ENCODE measurements at regions not wholly inside any gene's neighbourhood (a gene's known extent, or its start where the extent isn't known, plus 50 kb on each side); places are given as distances from the start of the nearest gene placed in this dataset.

DNA sequence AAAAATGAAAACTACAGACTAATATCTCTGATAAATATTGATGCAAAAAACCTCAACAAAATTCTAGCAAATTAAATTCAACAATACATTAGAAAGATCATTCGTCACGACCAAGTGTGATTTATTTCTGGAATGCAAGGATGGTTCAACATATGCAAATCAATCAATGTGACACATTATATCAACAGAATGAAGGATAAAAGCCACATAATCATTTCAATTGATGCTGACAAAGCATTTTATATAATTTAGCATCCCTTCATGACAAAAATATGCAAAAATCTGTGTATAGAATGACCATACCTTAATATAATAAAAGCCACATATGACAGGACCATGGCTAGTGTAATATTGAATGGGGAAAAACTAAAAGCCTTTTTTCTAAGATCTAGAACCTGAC is 457.2 kb upstream of the SPANXN1 start:
- H3K36me3 ChIP-seq (ENCODE audit: control insufficient read depth, insufficient read depth, low read length): no peaks in the 10 kb centered on the region
- H3K9ac ChIP-seq (ENCODE audit: low read length): no peak overlapping the region
- peaks cover 8% of the 10 kb centered on the region for H3K9me3 ChIP-seq (ENCODE audit: control insufficient read depth, insufficient read depth, low read depth, low read length)
- no peaks in the 10 kb centered on the region for H3K27me3 ChIP-seq (ENCODE audit: control insufficient read depth, insufficient read depth, low read length)
- H3K4me3 ChIP-seq (ENCODE audit: low read depth, low read length): no peak overlapping the region
- no peak overlapping the region for H3K27ac ChIP-seq (ENCODE audit: low read depth, low read length)
- H3K4me1 ChIP-seq (ENCODE audit: control insufficient read depth, insufficient read depth, low read length): no peaks in the 10 kb centered on the region

DNA sequence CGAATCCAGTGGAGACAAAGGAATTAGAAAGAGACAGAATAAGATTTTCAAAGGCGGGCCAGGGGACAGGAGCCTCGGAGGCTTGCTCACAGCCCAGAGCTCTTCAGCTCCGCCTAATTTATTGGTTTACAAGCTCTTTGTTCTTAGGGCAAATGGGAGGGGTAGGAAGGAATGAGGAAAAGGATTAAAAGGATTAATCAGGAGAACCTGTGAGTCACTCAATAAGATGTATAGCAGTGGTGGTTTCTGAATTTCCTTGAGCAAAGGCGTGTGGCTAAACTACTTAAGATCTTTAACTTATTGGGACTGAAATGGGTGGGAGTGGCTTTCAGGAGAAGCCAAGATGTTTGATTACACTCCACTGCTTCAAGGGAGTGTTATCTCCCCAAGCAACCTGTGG is 456.0 kb upstream of the SPANXN1 start:
- Histone ChIP-seq H3K36me3 (ENCODE audit: control insufficient read depth, insufficient read depth, low read length) (no peaks in the 10 kb centered on the region), H3K27me3 (ENCODE audit: control insufficient read depth, insufficient read depth, low read length) (no peaks in the 10 kb centered on the region), H3K9ac (ENCODE audit: low read length) (no peak overlapping the region), H3K9me3 (ENCODE audit: control insufficient read depth, insufficient read depth, low read depth, low read length) (peaks cover 8% of the 10 kb centered on the region), H3K4me1 (ENCODE audit: control insufficient read depth, insufficient read depth, low read length) (no peaks in the 10 kb centered on the region), H3K27ac (ENCODE audit: low read depth, low read length) (no peak overlapping the region), H3K4me3 (ENCODE audit: low read depth, low read length) (no peak overlapping the region)

DNA sequence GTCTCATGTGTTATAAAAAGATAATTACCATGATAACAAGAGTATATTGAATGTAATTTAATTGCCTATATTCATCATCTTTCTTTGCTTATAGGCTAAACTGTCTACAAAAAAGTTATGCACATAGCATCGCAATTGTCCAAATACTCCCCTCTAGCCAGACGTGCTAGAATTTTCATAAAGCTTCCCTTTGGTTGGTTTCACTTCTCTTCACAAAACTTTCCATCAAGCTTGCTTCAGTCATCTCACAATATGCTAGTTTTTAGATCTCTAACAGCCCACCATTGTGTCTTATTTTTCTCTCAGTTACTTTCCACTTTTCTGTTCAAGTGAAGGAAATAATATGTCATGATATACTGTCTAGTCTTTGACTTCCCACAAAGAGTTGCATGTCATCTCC is 448.3 kb upstream of the SPANXN1 start:
- no peaks in the 10 kb centered on the region for H3K9me3 ChIP-seq (ENCODE audit: control insufficient read depth, insufficient read depth, low read depth, low read length)
- no peaks in the 10 kb centered on the region for H3K27me3 ChIP-seq (ENCODE audit: control insufficient read depth, insufficient read depth, low read length)
- no peak overlapping the region for H3K27ac ChIP-seq (ENCODE audit: low read depth, low read length)

DNA sequence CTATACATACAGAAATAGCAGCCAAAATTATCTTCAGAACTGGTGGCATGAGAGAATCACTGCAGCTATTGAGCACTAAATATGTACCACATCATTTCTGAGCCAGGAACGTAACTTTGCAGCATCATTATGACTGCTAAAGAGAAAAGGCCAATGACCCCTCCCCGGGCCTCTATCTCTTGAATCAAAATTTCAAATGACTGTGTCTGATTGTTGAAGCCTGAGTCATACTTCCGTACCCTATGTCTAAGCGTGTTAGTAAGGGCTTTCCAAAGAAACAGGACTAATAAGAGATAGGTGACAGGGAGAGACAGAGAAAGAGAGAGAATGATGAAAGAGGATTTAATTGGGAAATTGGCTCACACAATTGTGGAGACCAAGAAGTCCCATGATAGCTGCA is 445.5 kb upstream of the SPANXN1 start:
- H3K27me3 ChIP-seq (ENCODE audit: control insufficient read depth, insufficient read depth, low read length): no peaks in the 10 kb centered on the region
- H3K4me1 ChIP-seq (ENCODE audit: control insufficient read depth, insufficient read depth, low read length): no peaks in the 10 kb centered on the region
- H3K9ac ChIP-seq (ENCODE audit: low read length): no peak overlapping the region
- H3K9me3 ChIP-seq (ENCODE audit: control insufficient read depth, insufficient read depth, low read depth, low read length): 0 out of 2 replicates have a peak, but pooled peaks cover 2% of the 10 kb centered on the region
- H3K36me3 ChIP-seq (ENCODE audit: control insufficient read depth, insufficient read depth, low read length): no peaks in the 10 kb centered on the region
- H3K27ac ChIP-seq (ENCODE audit: low read depth, low read length): no peak overlapping the region
- H3K4me3 ChIP-seq (ENCODE audit: low read depth, low read length): no peak overlapping the region

More for the DNA sequence above, 448.3 kb upstream of the SPANXN1 start:
- Histone ChIP-seq H3K36me3 (ENCODE audit: control insufficient read depth, insufficient read depth, low read length) (no peaks in the 10 kb centered on the region), H3K4me3 (ENCODE audit: low read depth, low read length) (no peak overlapping the region), H3K4me1 (ENCODE audit: control insufficient read depth, insufficient read depth, low read length) (no peaks in the 10 kb centered on the region), H3K9ac (ENCODE audit: low read length) (no peak overlapping the region)

DNA sequence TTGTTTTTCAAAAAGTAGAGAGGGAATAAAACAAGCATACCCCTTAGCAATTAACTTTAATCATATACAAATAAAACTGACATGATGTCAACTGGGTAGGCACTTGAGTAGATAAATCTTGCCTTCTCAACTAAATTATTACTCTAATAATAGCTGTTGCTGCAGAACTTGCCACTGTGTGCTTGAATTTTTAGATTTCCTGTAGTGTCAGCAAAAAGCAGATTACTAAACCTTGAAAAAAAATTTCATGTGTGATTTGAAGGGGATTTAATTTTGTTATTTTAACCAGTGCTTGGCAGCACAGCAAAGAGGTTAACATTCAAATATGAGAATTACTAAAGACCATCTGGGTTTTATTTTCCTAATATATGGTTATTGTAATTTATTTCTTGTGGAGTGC is 438.3 kb upstream of the SPANXN1 start:
- Histone ChIP-seq H3K27ac (ENCODE audit: low read depth, low read length) (no peak overlapping the region), H3K9ac (ENCODE audit: low read length) (no peak overlapping the region), H3K4me1 (ENCODE audit: control insufficient read depth, insufficient read depth, low read length) (no peaks in the 10 kb centered on the region), H3K36me3 (ENCODE audit: control insufficient read depth, insufficient read depth, low read length) (no peaks in the 10 kb centered on the region), H3K27me3 (ENCODE audit: control insufficient read depth, insufficient read depth, low read length) (no peaks in the 10 kb centered on the region), H3K4me3 (ENCODE audit: low read depth, low read length) (no peak overlapping the region), H3K9me3 (ENCODE audit: control insufficient read depth, insufficient read depth, low read depth, low read length) (peaks cover 4% of the 10 kb centered on the region; the same call in 1 of the 2 replicates)

DNA sequence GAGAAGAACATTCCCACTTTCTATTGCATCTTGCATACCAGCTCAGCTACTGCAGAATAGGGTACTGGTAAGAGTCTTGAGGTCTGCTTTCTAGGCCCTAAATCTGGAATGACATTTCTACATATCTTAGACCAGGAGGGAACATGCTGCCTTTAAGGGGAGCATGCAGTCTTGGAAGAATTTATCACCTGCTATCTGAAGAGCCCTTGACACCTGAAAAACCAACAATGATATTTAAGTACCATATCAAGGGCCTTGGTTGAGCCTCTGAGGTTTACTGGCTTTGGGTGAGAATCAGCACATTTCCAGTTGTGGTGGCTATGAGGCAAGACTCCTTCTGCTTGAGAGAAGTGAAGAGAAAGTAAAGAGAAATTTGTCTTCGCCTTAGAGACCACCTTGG is 436.8 kb upstream of the SPANXN1 start:
- Histone ChIP-seq H3K27me3 (ENCODE audit: control insufficient read depth, insufficient read depth, low read length) (no peaks in the 10 kb centered on the region), H3K4me3 (ENCODE audit: low read depth, low read length) (no peak overlapping the region), H3K9ac (ENCODE audit: low read length) (no peak overlapping the region), H3K27ac (ENCODE audit: low read depth, low read length) (no peak overlapping the region), H3K9me3 (ENCODE audit: control insufficient read depth, insufficient read depth, low read depth, low read length) (peaks cover 4% of the 10 kb centered on the region; the same call in 1 of the 2 replicates), H3K4me1 (ENCODE audit: control insufficient read depth, insufficient read depth, low read length) (no peaks in the 10 kb centered on the region), H3K36me3 (ENCODE audit: control insufficient read depth, insufficient read depth, low read length) (no peaks in the 10 kb centered on the region)

DNA sequence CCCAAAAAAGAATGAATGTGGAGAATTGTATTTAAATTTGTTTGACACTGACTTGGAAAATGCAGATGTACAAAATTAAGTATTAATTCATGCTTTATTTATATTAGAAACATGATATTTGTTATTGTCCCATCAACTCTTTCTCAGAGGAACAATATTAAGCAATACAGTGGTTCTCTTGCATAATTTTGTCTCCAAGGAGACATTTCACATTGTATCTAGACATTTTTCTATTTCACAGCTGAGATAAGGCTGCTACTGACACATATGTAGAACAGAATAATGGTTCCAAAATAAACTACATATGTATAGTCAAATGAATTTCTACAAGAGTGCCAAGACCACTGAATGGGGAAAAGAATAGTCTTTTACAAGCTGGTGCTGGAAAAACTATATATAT is 427.9 kb upstream of the SPANXN1 start:
- no peaks in the 10 kb centered on the region; the same call in 1 of the 2 replicates for H3K27me3 ChIP-seq (ENCODE audit: control insufficient read depth, insufficient read depth, low read length)
- no peaks in the 10 kb centered on the region for H3K36me3 ChIP-seq (ENCODE audit: control insufficient read depth, insufficient read depth, low read length)
- H3K9me3 ChIP-seq (ENCODE audit: control insufficient read depth, insufficient read depth, low read depth, low read length): no peaks in the 10 kb centered on the region; the same call in 1 of the 2 replicates
- H3K4me3 ChIP-seq (ENCODE audit: low read depth, low read length): no peak overlapping the region
- no peak overlapping the region for H3K27ac ChIP-seq (ENCODE audit: low read depth, low read length)
- no peak overlapping the region for H3K9ac ChIP-seq (ENCODE audit: low read length)
- H3K4me1 ChIP-seq (ENCODE audit: control insufficient read depth, insufficient read depth, low read length): no peaks in the 10 kb centered on the region

DNA sequence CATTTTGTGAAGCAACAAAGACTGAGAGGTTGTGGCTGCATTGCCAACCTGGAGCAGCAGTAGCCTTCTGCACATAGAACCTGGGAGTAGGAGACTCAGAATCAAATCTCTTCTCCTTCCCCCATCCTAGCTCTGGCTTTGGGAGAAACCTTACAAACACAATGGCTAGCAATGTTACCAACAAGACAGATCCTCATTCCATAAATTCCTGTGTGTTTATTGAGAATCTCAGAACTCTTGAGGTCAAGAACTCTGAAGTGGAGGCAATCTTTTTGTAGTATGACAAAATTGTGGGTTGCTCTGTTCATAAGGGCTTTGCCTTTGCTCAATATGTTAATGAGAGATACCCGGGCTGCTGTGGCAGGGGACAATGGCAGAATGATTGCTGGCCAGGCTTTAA is 406.7 kb upstream of the SPANXN1 start:
- no peaks in the 10 kb centered on the region for H3K27me3 ChIP-seq (ENCODE audit: control insufficient read depth, insufficient read depth, low read length)
- H3K36me3 ChIP-seq (ENCODE audit: control insufficient read depth, insufficient read depth, low read length): no peaks in the 10 kb centered on the region
- no peak overlapping the region for H3K9ac ChIP-seq (ENCODE audit: low read length)
- H3K9me3 ChIP-seq (ENCODE audit: control insufficient read depth, insufficient read depth, low read depth, low read length): no peaks in the 10 kb centered on the region; the same call in 1 of the 2 replicates
- H3K4me1 ChIP-seq (ENCODE audit: control insufficient read depth, insufficient read depth, low read length): no peaks in the 10 kb centered on the region
- no peak overlapping the region for H3K4me3 ChIP-seq (ENCODE audit: low read depth, low read length)
- no peak overlapping the region for H3K27ac ChIP-seq (ENCODE audit: low read depth, low read length)

DNA sequence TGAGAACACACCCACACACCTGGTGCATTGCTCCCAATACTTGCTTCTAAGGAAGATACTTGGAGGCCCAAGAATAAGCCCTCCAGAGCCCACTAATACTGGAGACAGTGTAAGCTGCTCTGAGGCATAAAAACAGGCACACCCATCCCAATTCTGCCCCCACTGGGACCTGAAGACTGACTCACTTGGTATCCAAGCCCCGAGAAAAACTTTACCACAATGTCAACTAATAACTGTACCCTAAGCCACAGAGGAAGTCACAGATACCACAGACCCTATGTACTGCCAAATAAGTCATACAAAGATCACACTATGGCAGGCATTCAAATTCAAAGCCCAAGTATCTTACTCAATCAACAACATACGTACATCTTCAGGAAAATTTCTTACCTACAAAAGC is 398.2 kb upstream of the SPANXN1 start:
- H3K9ac ChIP-seq (ENCODE audit: low read length): no peak overlapping the region
- peaks cover 13% of the 10 kb centered on the region for H3K9me3 ChIP-seq (ENCODE audit: control insufficient read depth, insufficient read depth, low read depth, low read length)
- H3K27me3 ChIP-seq (ENCODE audit: control insufficient read depth, insufficient read depth, low read length): no peaks in the 10 kb centered on the region
- H3K4me3 ChIP-seq (ENCODE audit: low read depth, low read length): no peak overlapping the region
- no peaks in the 10 kb centered on the region for H3K4me1 ChIP-seq (ENCODE audit: control insufficient read depth, insufficient read depth, low read length)
- H3K27ac ChIP-seq (ENCODE audit: low read depth, low read length): no peak overlapping the region
- no peaks in the 10 kb centered on the region for H3K36me3 ChIP-seq (ENCODE audit: control insufficient read depth, insufficient read depth, low read length)

DNA sequence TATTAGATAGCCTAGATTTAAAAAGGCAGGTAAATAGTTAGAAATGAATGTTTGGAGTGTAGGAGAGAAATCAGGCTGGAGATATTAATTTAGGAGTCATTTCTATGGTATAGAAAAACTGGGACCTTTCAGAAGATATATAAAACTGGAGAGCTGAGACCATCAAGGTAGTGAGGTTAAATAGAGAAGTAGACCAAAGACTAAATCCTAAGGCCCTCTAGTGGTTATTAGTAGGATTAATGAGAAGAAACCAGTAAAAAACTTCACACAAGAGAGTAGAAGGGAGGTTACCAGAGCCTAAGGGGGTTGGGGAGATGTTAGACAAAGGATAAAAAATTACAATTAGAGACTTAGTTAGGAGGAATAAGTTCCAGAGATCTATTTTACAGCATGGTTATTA is 351.0 kb upstream of the SPANXN1 start:
- no peak overlapping the region for H3K27ac ChIP-seq (ENCODE audit: low read depth, low read length)
- H3K36me3 ChIP-seq (ENCODE audit: control insufficient read depth, insufficient read depth, low read length): no peaks in the 10 kb centered on the region
- H3K9ac ChIP-seq (ENCODE audit: low read length): no peak overlapping the region
- no peaks in the 10 kb centered on the region for H3K27me3 ChIP-seq (ENCODE audit: control insufficient read depth, insufficient read depth, low read length)
- no peak overlapping the region for H3K4me3 ChIP-seq (ENCODE audit: low read depth, low read length)
- no peaks in the 10 kb centered on the region for H3K9me3 ChIP-seq (ENCODE audit: control insufficient read depth, insufficient read depth, low read depth, low read length)
- no peaks in the 10 kb centered on the region for H3K4me1 ChIP-seq (ENCODE audit: control insufficient read depth, insufficient read depth, low read length)

DNA sequence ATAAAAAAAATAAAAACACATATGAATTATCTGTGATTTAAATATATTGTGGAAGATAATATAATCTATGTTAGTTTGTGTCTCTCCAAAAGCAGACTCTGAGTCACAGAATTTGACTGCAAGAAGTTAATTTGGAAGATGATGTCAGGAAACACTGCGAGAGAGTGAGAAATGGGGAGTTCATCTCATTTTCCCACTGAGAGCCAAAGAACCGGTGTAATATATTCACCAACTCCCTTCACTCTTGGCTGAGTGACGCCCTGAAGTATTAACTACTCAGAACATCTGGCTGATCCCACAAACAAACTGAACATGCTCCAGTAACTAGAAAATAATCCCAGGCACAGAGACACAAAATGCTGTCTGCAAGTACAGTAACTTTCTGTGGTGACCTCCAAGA is 345.8 kb upstream of the SPANXN1 start:
- Histone ChIP-seq H3K36me3 (ENCODE audit: control insufficient read depth, insufficient read depth, low read length) (no peaks in the 10 kb centered on the region), H3K9me3 (ENCODE audit: control insufficient read depth, insufficient read depth, low read depth, low read length) (no peaks in the 10 kb centered on the region; the same call in 1 of the 2 replicates), H3K4me3 (ENCODE audit: low read depth, low read length) (no peak overlapping the region), H3K27ac (ENCODE audit: low read depth, low read length) (no peak overlapping the region), H3K27me3 (ENCODE audit: control insufficient read depth, insufficient read depth, low read length) (no peaks in the 10 kb centered on the region), H3K4me1 (ENCODE audit: control insufficient read depth, insufficient read depth, low read length) (no peaks in the 10 kb centered on the region), H3K9ac (ENCODE audit: low read length) (no peak overlapping the region)

DNA sequence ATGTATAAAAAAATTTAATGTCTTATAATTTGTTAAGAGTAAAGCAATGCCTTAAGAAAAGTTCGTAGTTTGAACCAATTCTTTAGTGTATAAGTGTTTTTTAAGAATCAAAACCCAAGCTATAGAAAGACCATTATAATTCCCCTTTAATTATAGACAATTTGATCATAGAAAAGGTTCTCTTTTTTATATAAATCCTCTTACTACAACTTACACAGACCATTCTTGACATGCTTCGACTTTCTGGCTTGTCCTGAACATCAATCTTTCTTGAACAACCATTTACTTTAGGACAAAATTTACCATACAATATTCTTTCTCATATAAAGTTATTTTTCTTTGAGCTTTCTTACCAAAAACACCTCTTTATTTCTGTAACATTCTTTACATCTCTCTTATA is 330.5 kb upstream of the SPANXN1 start:
- H3K27ac ChIP-seq (ENCODE audit: low read depth, low read length): no peak overlapping the region
- H3K4me3 ChIP-seq (ENCODE audit: low read depth, low read length): no peak overlapping the region
- H3K4me1 ChIP-seq (ENCODE audit: control insufficient read depth, insufficient read depth, low read length): no peaks in the 10 kb centered on the region
- H3K36me3 ChIP-seq (ENCODE audit: control insufficient read depth, insufficient read depth, low read length): no peaks in the 10 kb centered on the region
- H3K9me3 ChIP-seq (ENCODE audit: control insufficient read depth, insufficient read depth, low read depth, low read length): peaks cover 54% of the 10 kb centered on the region
- no peak overlapping the region for H3K9ac ChIP-seq (ENCODE audit: low read length)
- no peaks in the 10 kb centered on the region for H3K27me3 ChIP-seq (ENCODE audit: control insufficient read depth, insufficient read depth, low read length)
